ENCODE measurements at regions not wholly inside any gene's neighbourhood (a gene's known extent, or its start where the extent isn't known, plus 50 kb on each side); places are given as distances from the start of the nearest gene placed in this dataset.
A peak's percentile ranks its signal among the peaks of the same experiment; 100 is the strongest.

DNA sequence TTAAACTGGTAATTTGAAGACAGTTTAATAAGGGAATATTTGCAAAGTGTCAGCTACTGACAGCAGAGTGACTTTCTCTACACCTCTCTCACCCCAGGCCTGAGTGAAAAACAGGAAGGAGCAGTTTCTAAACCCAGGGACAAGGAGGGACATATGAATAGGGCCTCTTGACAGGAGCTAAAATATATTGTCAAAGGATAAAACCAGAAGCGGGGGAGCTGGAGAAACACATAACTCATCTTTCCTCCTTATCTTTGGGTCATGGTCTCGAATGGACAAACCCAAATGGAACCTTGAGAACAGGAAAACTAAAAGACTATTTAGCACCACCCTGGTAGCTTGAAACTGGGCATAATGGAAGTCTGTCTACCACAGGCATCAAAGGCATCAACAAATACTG is 197.5 kb upstream of the FOXA2 start:
- intact Hi-C loops (cut with DNase I), result no loop called here
- DNase-seq (no peak), ATAC-seq (no peak)
- H3K9me3 ChIP-seq, result peaks cover 0 to 8% (median 0%) of the 10 kb centered on the region in 12 donors
- no peaks in the 10 kb centered on the region for H3K27me3 ChIP-seq
- WGBS, 4 donors, result 83 to 94% (median 92%) methylated on average over 2 of the region's 2 CpGs
- H3K36me3 ChIP-seq, result no peaks in the 10 kb centered on the region
- no peak overlapping the region for H3K27ac ChIP-seq
- no peak overlapping the region for H3K4me3 ChIP-seq
- H3K4me1 ChIP-seq, result no peaks in the 10 kb centered on the region
- TF ChIP-seq POLR2A (IDR thresholded peaks at IDR 0.05), result no peak
- TF ChIP-seq, protein P1, sequence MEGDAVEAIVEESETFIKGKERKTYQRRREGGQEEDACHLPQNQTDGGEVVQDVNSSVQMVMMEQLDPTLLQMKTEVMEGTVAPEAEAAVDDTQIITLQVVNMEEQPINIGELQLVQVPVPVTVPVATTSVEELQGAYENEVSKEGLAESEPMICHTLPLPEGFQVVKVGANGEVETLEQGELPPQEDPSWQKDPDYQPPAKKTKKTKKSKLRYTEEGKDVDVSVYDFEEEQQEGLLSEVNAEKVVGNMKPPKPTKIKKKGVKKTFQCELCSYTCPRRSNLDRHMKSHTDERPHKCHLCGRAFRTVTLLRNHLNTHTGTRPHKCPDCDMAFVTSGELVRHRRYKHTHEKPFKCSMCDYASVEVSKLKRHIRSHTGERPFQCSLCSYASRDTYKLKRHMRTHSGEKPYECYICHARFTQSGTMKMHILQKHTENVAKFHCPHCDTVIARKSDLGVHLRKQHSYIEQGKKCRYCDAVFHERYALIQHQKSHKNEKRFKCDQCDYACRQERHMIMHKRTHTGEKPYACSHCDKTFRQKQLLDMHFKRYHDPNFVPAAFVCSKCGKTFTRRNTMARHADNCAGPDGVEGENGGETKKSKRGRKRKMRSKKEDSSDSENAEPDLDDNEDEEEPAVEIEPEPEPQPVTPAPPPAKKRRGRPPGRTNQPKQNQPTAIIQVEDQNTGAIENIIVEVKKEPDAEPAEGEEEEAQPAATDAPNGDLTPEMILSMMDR (IDR thresholded peaks at IDR 0.05), result no peak

DNA sequence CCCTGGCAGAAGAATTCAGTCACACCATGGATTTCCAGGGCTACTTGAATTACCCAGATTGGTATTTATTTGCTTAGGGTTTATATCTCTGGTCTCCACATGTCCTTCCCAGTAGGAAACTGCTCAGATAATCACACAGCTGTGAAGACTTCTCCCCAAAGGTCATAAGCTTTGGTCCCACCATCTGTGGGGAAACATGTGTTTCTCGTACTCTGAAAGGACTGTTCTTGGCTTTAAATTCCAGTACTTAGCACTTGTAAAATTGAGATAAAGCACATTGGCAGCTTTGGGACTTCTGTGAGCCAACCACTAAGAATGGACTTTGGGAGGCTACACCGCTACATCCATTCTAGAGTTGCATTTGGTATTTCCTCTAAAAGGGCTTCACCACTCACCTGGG is 205.3 kb upstream of the FOXA2 start:
- intact Hi-C loops (cut with DNase I), result no loop called here
- H3K4me3 ChIP-seq, result no peak overlapping the region
- no peak for DNase-seq
- TF ChIP-seq, protein P1 (IDR thresholded peaks at IDR 0.05), result no peak
- TF ChIP-seq POLR2A (IDR thresholded peaks at IDR 0.05), result no peak
- H3K36me3 ChIP-seq, result no peaks in the 10 kb centered on the region
- WGBS, 4 donors, result 45 to 57% (median 48%) methylated on average over 2 of the region's 2 CpGs
- peaks cover 0 to 8% (median 0%) of the 10 kb centered on the region in 12 donors for H3K9me3 ChIP-seq
- H3K4me1 ChIP-seq, result peaks cover 0 to 49% (median 3%) of the 10 kb centered on the region in 12 donors
- H3K27me3 ChIP-seq, result peaks cover 0 to 4% (median 0%) of the 10 kb centered on the region in 9 donors
- peak; percentile 68 to 83 (median 81) for ATAC-seq
- peak overlapping the region in 2 of 12 donors; percentile 9 to 31 for H3K27ac ChIP-seq

DNA sequence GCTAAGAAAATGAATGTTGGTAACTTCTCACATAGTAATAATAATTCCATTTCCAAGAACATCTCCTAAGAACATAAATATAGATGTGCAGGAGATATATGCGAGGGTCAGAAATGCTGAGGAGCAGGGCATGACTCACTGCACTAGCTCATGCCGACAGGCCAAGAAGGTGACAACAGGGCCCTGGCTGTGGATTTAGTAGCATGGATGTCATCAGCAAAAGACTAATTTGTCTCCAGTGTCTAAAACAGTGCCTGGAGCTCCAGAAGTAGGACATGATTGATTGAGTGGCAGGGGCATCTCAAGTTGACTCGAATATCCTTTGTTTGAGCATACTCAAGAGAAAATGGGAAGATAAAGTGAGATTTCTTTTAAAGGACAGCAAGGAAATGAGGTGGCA is 207.0 kb upstream of the FOXA2 start:
- peak overlapping the region in 4 of 12 donors; percentile 32 to 71 (median 54) for H3K27ac ChIP-seq
- H3K4me3 ChIP-seq, result no peak overlapping the region
- peaks cover 0 to 4% (median 0%) of the 10 kb centered on the region in 9 donors for H3K27me3 ChIP-seq
- intact Hi-C loops (cut with DNase I), result no loop called here
- WGBS, 4 donors, result 55 to 64% (median 60%) methylated on average over 3 of the region's 3 CpGs
- TF ChIP-seq, protein P1 (IDR thresholded peaks at IDR 0.05), result no peak
- no peak for TF ChIP-seq POLR2A (IDR thresholded peaks at IDR 0.05)
- no peaks in the 10 kb centered on the region for H3K9me3 ChIP-seq
- H3K36me3 ChIP-seq, result no peaks in the 10 kb centered on the region
- ATAC-seq (peak in 1 of 4 donors; percentile 21), DNase-seq (no peak)
- H3K4me1 ChIP-seq, result peaks cover 0 to 66% (median 14%) of the 10 kb centered on the region in 12 donors

DNA sequence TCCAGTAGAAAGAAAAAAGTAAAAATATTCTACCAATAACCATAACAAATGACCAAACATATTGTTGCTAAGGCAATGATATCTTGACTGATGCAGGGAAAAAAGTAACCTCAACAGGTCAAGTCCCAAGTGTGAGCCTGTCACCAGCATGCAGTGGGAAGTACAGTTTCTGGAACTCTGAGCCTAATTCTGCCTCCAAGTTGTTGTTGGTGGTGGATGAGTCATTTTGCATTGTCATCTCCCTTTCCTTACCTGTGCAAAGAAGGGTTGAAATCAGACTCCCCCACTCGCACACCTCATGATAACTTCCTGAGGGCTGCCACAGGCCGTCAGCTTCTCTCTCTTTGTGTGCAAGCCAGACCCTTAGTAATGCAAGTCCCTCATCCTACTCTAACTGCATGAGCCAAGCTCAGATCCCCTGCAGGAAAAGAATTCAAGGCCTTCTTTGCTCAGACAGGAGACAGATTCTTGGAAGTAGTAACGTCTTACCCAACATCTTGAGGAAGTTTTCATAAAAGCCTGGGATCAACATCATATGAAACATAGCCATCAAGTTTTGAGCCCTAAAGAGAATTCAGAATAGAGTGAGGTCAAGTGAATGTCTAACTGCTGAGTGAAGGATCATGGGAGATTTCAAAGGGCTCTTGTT is 207.6 kb upstream of the FOXA2 start:
- H3K36me3 ChIP-seq, result no peaks in the 10 kb centered on the region
- ATAC-seq (peak in 2 of 4 donors; percentile 12 to 61), DNase-seq (no peak)
- 59 to 84% (median 63%) methylated on average over 3 of the region's 3 CpGs for WGBS, 4 donors
- no peaks in the 10 kb centered on the region for H3K9me3 ChIP-seq
- peak overlapping the region in 4 of 12 donors; percentile 11 to 71 (median 54) for H3K27ac ChIP-seq
- TF ChIP-seq, protein P1 (IDR thresholded peaks at IDR 0.05), result no peak
- TF ChIP-seq POLR2A (IDR thresholded peaks at IDR 0.05), result no peak
- no peak overlapping the region for H3K4me3 ChIP-seq
- intact Hi-C loops (cut with DNase I), result no loop called here
- peaks cover 0 to 72% (median 17%) of the 10 kb centered on the region in 12 donors for H3K4me1 ChIP-seq
- H3K27me3 ChIP-seq, result peaks cover 0 to 4% (median 0%) of the 10 kb centered on the region in 9 donors

Data from heart left ventricle (tissue), 16 donors.